GM13976 (cell line): ENCODE measurements at regions not wholly inside any gene's neighbourhood (a gene's known extent, or its start where the extent isn't known, plus 50 kb on each side); places are given as distances from the start of the nearest gene placed in this dataset.

Experiments used
- DNase-seq: peaks from one replicate; pipeline ENCODE4 v3.0.0; 2012; ENCODE audit warnings: low spot score
- CTCF ChIP-seq: IDR thresholded peaks from 2 replicates; pipeline ENCODE4 v1.5.1; 2012; ENCODE audit warnings: borderline replicate concordance, mild to moderate bottlenecking; ENCODE audit not compliant: insufficient read depth; ENCODE audit errors: extremely low read depth, missing control alignments, control extremely low read depth
- in situ Hi-C: fragments of 300-500 bp; cut with MboI; formaldehyde crosslinking; loops from one replicate; pipeline ENCODE4 v1.12.0; 2022; ENCODE audit warnings: low sequenced_read_pairs, mixed read lengths, inconsistent platforms; ENCODE audit not compliant: unreplicated experiment

DNA sequence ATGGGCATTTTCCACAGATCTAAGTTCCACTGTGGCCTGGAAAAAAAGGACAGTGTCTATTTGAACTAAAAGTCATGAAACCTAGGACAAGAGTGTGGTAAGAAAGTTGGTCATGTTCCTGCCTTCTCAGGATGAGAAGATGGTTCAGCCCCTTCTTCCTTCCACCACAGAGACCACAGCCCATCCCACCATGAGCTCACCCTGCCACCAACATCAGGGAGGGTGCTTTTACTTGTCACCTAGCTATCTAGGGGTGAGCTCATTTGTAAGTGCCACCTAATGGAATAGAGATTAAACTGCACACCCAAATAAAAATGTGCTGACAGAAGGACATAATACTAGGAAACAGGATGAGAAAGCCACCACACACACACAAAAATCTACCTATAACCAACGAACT lies 235.9 kb downstream of the SPIN4 start:
- DNase-seq = no peak
- in situ Hi-C loops = no loop called here
- no peak for TF ChIP-seq CTCF

DNA sequence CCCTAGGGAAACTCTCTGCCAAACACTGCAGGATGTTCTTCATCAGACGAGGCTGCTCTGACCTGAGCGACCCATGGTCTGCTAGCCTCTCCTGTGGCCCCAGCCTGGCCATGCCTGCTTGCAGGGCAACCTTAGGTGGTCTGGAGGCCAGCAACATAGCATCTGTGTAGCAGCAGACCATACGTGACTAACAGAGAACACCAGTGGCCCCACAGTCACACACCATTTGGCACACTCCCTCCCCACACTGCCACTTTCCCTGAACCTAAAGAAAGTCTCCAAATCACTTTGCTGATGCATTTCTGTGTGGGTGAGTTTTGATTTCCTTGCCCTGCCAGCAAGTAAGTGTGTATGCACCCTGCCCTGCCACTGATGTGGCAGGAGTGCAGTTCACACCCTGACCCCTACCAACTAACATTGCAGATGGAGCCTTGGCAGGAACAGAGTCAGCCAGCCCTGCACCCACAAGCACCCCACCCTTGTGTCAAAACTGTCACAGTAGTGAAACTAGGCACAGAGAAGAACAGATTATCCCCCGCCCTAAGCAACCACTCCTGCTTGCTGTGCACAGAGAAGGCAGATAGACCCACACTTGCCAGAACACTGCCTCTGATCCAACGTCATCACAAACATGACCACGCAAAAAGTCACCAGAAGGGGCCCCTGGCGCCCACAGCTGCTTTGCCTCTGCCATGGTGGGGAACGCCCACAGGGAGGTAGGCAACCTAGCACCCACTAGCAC lies 249.1 kb downstream of the SPIN4 start:
- in situ Hi-C loops = no loop called here
- no peak for TF ChIP-seq CTCF
- DNase-seq = no peak

GRCh38 chrX:63058204-63058603 lies 292.9 kb downstream of the SPIN4 start:
- no peak for DNase-seq
- in situ Hi-C loops = no loop called here
- TF ChIP-seq CTCF = no peak

DNA sequence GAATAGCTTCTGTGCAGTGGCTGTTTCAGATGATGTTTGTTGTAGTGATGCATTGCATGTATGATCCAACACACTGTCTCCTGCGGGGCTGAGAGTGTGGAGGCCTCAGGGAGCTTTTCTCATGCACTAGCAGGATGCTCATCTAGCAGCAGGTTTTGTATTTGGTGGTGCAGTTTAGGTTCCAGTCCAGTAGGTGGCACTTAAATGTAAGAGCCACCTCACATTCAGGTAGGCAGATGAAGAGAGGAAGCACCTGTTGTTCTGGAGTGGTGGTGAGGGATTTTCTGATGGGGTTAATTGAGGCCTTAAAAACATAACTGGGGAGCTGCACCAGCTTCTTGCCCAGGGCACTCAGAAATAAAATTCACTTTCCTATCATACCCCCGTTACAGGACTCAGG lies 300.9 kb downstream of the SPIN4 start:
- TF ChIP-seq CTCF = no peak
- DNase-seq = peak; percentile 3
- in situ Hi-C loops = no loop called here

GRCh38 chrX:63032811-63033210 lies 318.3 kb downstream of the SPIN4 start:
- no peak for DNase-seq
- in situ Hi-C loops = no loop called here
- no peak for TF ChIP-seq CTCF

- in situ Hi-C loops = no loop called here
- no peak for DNase-seq
- no peak for TF ChIP-seq CTCF
These were observed 337.6 kb downstream of the SPIN4 start for GRCh38 chrX:63013549-63013948.
